K562 (cell line): ENCODE measurements at regions not wholly inside any gene's neighbourhood (a gene's known extent, or its start where the extent isn't known, plus 50 kb on each side); places are given as distances from the start of the nearest gene placed in this dataset.

Experiments used
- ATF1 ChIP-seq, 2 experiments: fragments of 450-650 bp in 1 of 2; IDR thresholded peaks; 2 replicates each; pipeline ENCODE4 v1.6.1; 2016; ENCODE audit warnings: missing compliant biosample characterization in 1 of 2, missing genetic modification characterization in 1 of 2
- BRCA1 ChIP-seq, 2 experiments: fragments of 450-650 bp in 1 of 2; sonication (generic) in 1 of 2; formaldehyde crosslinking in 1 of 2; IDR thresholded peaks; 2 replicates each; pipeline versions ENCODE4 v1.5.0 to v1.6.1; 2017 to 2020; ENCODE audit warnings: mild to moderate bottlenecking in 1 of 2, missing genetic modification reagents in 1 of 2
- CHCHD3 ChIP-seq: fragments of 250-450 bp; sonication (Bioruptor Pico); IDR thresholded peaks from 2 replicates; pipeline ENCODE4 v2.1.2; 2022; ENCODE audit warnings: mild to moderate bottlenecking
- FOXA3 ChIP-seq, 2 experiments: fragments of 450-650 bp in 1 of 2; sonication (generic) in 1 of 2; formaldehyde crosslinking; IDR thresholded peaks in 1 of 2; conservative IDR thresholded peaks in 1 of 2; 2 replicates each; pipeline versions ENCODE4 v1.4.0 to v1.8.0; 2020 to 2022; ENCODE audit warnings: mild to moderate bottlenecking in 2 of 2, missing genetic modification reagents in 1 of 2
- GATA2 ChIP-seq: sonication (generic); formaldehyde crosslinking; IDR thresholded peaks from 2 replicates; pipeline ENCODE4 v1.4.0; 2020; ENCODE audit warnings: mild to moderate bottlenecking, missing genetic modification reagents
- MAZ ChIP-seq, 2 experiments: fragments of 450-650 bp in 1 of 2; sonication (generic) in 1 of 2; formaldehyde crosslinking; IDR thresholded peaks in 1 of 2; conservative IDR thresholded peaks in 1 of 2; 2 replicates each; pipeline versions ENCODE4 v1.4.0 to v1.5.0; 2020; ENCODE audit warnings: mild to moderate bottlenecking in 1 of 2, missing genetic modification reagents in 1 of 2
- PHF21A ChIP-seq: fragments of 450-650 bp; IDR thresholded peaks from 2 replicates; pipeline ENCODE4 v1.6.1; 2017; ENCODE audit warnings: low read depth, borderline replicate concordance
- POLR3A ChIP-seq: IDR thresholded peaks from 2 replicates; pipeline ENCODE4 v1.6.1; 2011; ENCODE audit warnings: borderline replicate concordance, mild to moderate bottlenecking, moderate library complexity; ENCODE audit not compliant: insufficient read length, insufficient read depth; ENCODE audit errors: extremely low read depth
- RB1 ChIP-seq: fragments of 450-650 bp; IDR thresholded peaks from 2 replicates; pipeline ENCODE4 v1.6.1; 2017; ENCODE audit warnings: low read depth, mild to moderate bottlenecking
- RBM22 ChIP-seq: fragments of 200-400 bp; formaldehyde crosslinking; IDR thresholded peaks from 2 replicates; pipeline ENCODE4 v1.6.1; 2018; ENCODE audit warnings: low read length, low read depth; ENCODE audit not compliant: poor library complexity, severe bottlenecking
- SLC30A9 ChIP-seq: fragments of 250-450 bp; sonication (Bioruptor Pico); IDR thresholded peaks from 2 replicates; pipeline ENCODE4 v1.8.0; 2022; ENCODE audit warnings: mild to moderate bottlenecking, moderate library complexity
- SOX6 ChIP-seq: fragments of 450-650 bp; IDR thresholded peaks from 2 replicates; pipeline ENCODE4 v1.6.1; 2014; ENCODE audit warnings: mild to moderate bottlenecking
- TEAD1 ChIP-seq, 2 experiments: fragments of 450-650 bp in 1 of 2; sonication (generic) in 1 of 2; formaldehyde crosslinking; IDR thresholded peaks; 2 replicates each; pipeline versions ENCODE4 v1.4.0 to v1.8.0; 2020 to 2022; ENCODE audit warnings: mild to moderate bottlenecking in 2 of 2, missing genetic modification reagents in 1 of 2
- WHSC1 ChIP-seq: IDR thresholded peaks from one replicate; pipeline ENCODE4 v1.6.1; 2012; ENCODE audit warnings: low read length, control low read depth, inconsistent platforms
- ZNF175 ChIP-seq: fragments of 200-800 bp; sonication (Bioruptor generic); IDR thresholded peaks from 2 replicates; pipeline ENCODE4 v1.6.1; 2016; ENCODE audit warnings: low read depth, mild to moderate bottlenecking, missing genetic modification characterization, missing compliant biosample characterization
- ZNF707 ChIP-seq: fragments of 250-450 bp; sonication (Bioruptor Pico); conservative IDR thresholded peaks from 2 replicates; pipeline ENCODE4 v1.8.0; 2022; ENCODE audit warnings: inconsistent platforms, mild to moderate bottlenecking, moderate library complexity
- ZNF778 ChIP-seq: fragments of 450-650 bp; formaldehyde crosslinking; IDR thresholded peaks from 2 replicates; pipeline ENCODE4 v1.4.0; 2020; ENCODE audit warnings: mild to moderate bottlenecking, moderate library complexity
- TF ChIP-seq, protein P1 (sequence below): fragments of 450-650 bp; IDR thresholded peaks from 2 replicates; pipeline ENCODE4 v1.6.1; 2016; ENCODE audit warnings: antibody characterized with exemption
- TF ChIP-seq, protein P2 (sequence below): fragments of 150-350 bp; IDR thresholded peaks from 2 replicates; pipeline ENCODE4 v1.6.1; 2014; ENCODE audit warnings: low read depth, mild to moderate bottlenecking, low read length, borderline replicate concordance
- TF ChIP-seq, protein P3 (sequence below): sonication (generic); formaldehyde crosslinking; IDR thresholded peaks from 2 replicates; pipeline ENCODE4 v1.8.0; 2022; ENCODE audit warnings: missing genetic modification reagents, mild to moderate bottlenecking, moderate library complexity, borderline replicate concordance

DNA sequence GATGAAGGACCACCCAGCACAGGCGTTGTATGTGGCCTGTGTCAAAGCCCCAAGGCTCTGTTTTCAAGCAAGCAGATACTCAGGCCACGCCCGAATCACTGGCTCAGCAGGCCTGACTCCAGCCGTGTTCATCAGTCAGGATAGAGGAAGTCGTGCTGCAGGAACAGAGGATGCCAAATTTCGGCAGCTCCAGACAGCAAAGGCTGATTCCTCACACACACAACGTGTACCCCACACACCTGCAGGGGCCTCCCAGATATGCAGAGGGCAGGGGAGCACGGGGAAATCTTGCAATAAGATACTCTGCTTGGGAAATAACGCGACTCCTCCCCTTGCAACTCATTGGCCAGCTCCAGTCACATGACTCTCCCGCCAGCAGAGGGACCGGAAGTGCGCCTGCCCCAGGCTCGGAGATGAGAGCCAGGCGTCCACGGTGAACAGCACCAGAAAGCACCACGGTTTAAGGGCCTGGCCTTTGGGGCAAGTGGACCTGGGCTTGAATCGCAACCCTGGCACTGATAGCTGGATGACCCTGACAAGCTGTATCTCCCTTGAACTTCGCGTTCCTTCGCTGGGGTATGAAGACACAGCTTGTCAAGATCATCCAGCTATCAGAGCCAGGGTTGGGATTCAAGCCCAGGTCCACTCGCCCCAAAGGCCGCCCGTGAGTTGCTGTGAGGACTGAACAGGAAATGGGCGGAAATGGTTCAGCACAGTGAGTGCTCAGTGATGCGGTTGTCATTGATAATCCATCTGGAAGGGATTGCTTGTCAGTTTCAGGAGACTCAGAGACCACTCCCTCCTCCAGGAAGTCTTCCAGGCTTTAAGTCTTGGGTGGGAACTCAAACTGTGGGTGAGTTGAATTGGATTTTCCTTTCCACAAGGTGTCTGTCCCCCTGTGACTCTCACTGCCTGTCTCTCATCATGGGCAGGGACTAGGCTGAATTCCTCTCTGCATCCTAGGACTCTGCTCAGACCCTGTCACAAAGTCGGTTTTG, 88.5 kb downstream of the MYEOV start (continued):
- TF ChIP-seq ATF1 (CRISPR knock-in tag; IDR thresholded peaks at IDR 0.05) (no peak), ATF1 (tag; IDR thresholded peaks at IDR 0.05) (peak; percentile 49), PHF21A (peak; percentile 83; the same call in 1 of the 2 replicates), BRCA1 (IDR thresholded peaks at IDR 0.05) (no peak), BRCA1 (CRISPR knock-in tag; IDR thresholded peaks at IDR 0.05) (no peak), CHCHD3 (no peak), FOXA3 (CRISPR knock-in tag; conservative IDR thresholded peaks at IDR 0.05 in 1 of 2, IDR thresholded peaks at IDR 0.05 in 1 of 2) (peak in 1 of 2 experiments; percentile 67; a peak in 1 of 4 replicates), WHSC1 (no peak), TEAD1 (CRISPR knock-in tag; IDR thresholded peaks at IDR 0.05) (peak in 1 of 2 experiments; percentile 68; a peak in 2 of 4 replicates), MAZ (CRISPR knock-in tag; conservative IDR thresholded peaks at IDR 0.05 in 1 of 2, IDR thresholded peaks at IDR 0.05 in 1 of 2) (peak in 1 of 2 experiments; percentile 62; a peak in 3 of 4 replicates), POLR3A (no peak), SLC30A9 (CRISPR knock-in tag) (no peak), GATA2 (CRISPR knock-in tag) (no peak), ZNF175 (CRISPR knock-in tag) (0 out of 2 replicates have a peak, but pooled peaks have one; percentile 36), RB1 (peak; percentile 59), SOX6 (peak; percentile 33; the same call in 1 of the 2 replicates), ZNF707 (CRISPR knock-in tag) (no peak), ZNF778 (CRISPR knock-in tag) (no peak), RBM22 (no peak)
- TF ChIP-seq, protein P1, sequence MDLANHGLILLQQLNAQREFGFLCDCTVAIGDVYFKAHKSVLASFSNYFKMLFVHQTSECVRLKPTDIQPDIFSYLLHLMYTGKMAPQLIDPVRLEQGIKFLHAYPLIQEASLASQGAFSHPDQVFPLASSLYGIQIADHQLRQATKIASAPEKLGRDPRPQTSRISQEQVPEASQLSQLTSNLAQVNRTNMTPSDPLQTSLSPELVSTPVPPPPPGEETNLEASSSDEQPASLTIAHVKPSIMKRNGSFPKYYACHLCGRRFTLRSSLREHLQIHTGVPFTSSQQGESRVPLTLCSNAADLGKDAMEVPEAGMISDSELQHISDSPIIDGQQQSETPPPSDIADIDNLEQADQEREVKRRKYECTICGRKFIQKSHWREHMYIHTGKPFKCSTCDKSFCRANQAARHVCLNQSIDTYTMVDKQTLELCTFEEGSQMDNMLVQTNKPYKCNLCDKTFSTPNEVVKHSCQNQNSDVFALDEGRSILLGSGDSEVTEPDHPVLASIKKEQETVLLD = no peak
- TF ChIP-seq, protein P2, sequence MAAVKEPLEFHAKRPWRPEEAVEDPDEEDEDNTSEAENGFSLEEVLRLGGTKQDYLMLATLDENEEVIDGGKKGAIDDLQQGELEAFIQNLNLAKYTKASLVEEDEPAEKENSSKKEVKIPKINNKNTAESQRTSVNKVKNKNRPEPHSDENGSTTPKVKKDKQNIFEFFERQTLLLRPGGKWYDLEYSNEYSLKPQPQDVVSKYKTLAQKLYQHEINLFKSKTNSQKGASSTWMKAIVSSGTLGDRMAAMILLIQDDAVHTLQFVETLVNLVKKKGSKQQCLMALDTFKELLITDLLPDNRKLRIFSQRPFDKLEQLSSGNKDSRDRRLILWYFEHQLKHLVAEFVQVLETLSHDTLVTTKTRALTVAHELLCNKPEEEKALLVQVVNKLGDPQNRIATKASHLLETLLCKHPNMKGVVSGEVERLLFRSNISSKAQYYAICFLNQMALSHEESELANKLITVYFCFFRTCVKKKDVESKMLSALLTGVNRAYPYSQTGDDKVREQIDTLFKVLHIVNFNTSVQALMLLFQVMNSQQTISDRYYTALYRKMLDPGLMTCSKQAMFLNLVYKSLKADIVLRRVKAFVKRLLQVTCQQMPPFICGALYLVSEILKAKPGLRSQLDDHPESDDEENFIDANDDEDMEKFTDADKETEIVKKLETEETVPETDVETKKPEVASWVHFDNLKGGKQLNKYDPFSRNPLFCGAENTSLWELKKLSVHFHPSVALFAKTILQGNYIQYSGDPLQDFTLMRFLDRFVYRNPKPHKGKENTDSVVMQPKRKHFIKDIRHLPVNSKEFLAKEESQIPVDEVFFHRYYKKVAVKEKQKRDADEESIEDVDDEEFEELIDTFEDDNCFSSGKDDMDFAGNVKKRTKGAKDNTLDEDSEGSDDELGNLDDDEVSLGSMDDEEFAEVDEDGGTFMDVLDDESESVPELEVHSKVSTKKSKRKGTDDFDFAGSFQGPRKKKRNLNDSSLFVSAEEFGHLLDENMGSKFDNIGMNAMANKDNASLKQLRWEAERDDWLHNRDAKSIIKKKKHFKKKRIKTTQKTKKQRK = no peak
- TF ChIP-seq, protein P3, sequence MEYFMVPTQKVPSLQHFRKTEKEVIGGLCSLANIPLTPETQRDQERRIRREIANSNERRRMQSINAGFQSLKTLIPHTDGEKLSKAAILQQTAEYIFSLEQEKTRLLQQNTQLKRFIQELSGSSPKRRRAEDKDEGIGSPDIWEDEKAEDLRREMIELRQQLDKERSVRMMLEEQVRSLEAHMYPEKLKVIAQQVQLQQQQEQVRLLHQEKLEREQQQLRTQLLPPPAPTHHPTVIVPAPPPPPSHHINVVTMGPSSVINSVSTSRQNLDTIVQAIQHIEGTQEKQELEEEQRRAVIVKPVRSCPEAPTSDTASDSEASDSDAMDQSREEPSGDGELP = peak; percentile 8; the same call in 1 of the 2 replicates
